IgD-negative memory B cell (primary cell): ENCODE measurements at regions not wholly inside any gene's neighbourhood (a gene's known extent, or its start where the extent isn't known, plus 50 kb on each side); places are given as distances from the start of the nearest gene placed in this dataset.

ENCODE experiments used
- H3K27ac Mint-ChIP-seq, 3 donors: one replicate each; pipeline ENCODE4 v1.8.0; 2020 to 2022; ENCODE audit warnings: mild to moderate bottlenecking in 3 of 3, mixed read lengths in 3 of 3, moderate library complexity in 1 of 3
- H3K27me3 Mint-ChIP-seq: one replicate; pipeline ENCODE4 v1.8.0; 2021; ENCODE audit warnings: mixed read lengths
- H3K36me3 Mint-ChIP-seq: one replicate; pipeline ENCODE4 v1.8.0; 2020; ENCODE audit warnings: mild to moderate bottlenecking, mixed read lengths
- H3K4me1 Mint-ChIP-seq, 3 donors: one replicate each; pipeline ENCODE4 v1.8.0; 2020 to 2022; ENCODE audit warnings: mixed read lengths in 3 of 3, mild to moderate bottlenecking in 1 of 3
- H3K4me3 Mint-ChIP-seq, 4 donors: one replicate each; pipeline ENCODE4 v1.8.0; 2020 to 2022; ENCODE audit warnings: mild to moderate bottlenecking in 4 of 4, mixed read lengths in 4 of 4, moderate library complexity in 3 of 4
- H3K9me3 Mint-ChIP-seq, 3 donors: one replicate each; pipeline ENCODE4 v1.8.0; 2020 to 2021; ENCODE audit warnings: mixed read lengths in 3 of 3, mild to moderate bottlenecking in 1 of 3

DNA sequence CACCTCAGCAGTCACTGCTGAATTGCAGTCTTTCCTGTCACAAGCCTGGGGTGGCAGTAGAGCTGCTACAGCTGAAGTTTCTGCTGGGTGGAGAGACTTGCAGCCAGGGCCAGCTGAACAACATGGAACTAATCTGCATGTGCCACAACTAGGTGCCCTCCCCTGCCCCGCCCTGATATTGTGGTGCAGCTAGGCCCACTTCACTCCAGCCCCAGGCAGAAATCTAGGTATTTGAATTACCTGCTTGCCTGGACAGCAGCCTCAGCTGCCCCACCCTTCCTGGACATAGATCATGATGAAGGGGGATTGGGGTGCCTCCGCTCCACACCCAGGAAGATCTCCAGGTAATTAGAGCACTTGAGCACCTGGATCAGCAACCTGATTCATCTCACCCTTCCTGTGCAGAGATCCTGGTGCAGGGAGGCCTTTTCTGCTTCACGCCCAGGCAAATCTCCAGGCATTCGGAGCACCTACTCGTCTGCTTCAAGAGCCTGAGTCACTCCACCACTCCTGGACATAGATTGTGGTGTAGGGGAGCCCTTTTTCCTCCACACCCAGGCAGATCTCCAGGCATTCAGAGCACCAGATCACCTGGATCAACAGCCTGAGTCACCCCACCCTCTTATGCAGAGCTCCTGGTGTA, 477.0 kb downstream of the SOX5 start:
- H3K27me3 Mint-ChIP-seq, result no peaks in the 10 kb centered on the region
- no peak overlapping the region for H3K4me3 Mint-ChIP-seq
- no peak overlapping the region for H3K27ac Mint-ChIP-seq
- no peaks in the 10 kb centered on the region for H3K4me1 Mint-ChIP-seq
- peaks cover 5% of the 10 kb centered on the region for H3K36me3 Mint-ChIP-seq
- peaks cover 5 to 9% (median 8%) of the 10 kb centered on the region in 3 donors for H3K9me3 Mint-ChIP-seq

- peaks cover 2 to 10% (median 7%) of the 10 kb centered on the region in 3 donors for H3K9me3 Mint-ChIP-seq
- no peaks in the 10 kb centered on the region for H3K4me1 Mint-ChIP-seq
- H3K36me3 Mint-ChIP-seq, result peaks cover 5% of the 10 kb centered on the region
- H3K27me3 Mint-ChIP-seq, result no peaks in the 10 kb centered on the region
- H3K4me3 Mint-ChIP-seq, result no peak overlapping the region
- H3K27ac Mint-ChIP-seq, result no peak overlapping the region
Measured at GRCh38 chr12:23473071-23473470, 476.4 kb downstream of the SOX5 start.

GRCh38 chr12:23474438-23474976, 475.0 kb downstream of the SOX5 start:
- H3K4me1 Mint-ChIP-seq, result no peaks in the 10 kb centered on the region
- no peaks in the 10 kb centered on the region for H3K27me3 Mint-ChIP-seq
- no peak overlapping the region for H3K27ac Mint-ChIP-seq
- H3K36me3 Mint-ChIP-seq, result peaks cover 5% of the 10 kb centered on the region
- H3K9me3 Mint-ChIP-seq, result peaks cover 4 to 18% (median 10%) of the 10 kb centered on the region in 3 donors
- no peak overlapping the region for H3K4me3 Mint-ChIP-seq
